MCF 10A (cell line): ENCODE measurements at regions not wholly inside any gene's neighbourhood (a gene's known extent, or its start where the extent isn't known, plus 50 kb on each side); places are given as distances from the start of the nearest gene placed in this dataset.

Source experiments
- BruUV-seq: library from RNA; stranded (reverse); fragments of 400-500 nt; replicated peaks from 2 replicates; lab custom pipeline; 2021; lab: Mats Ljungman, UMichigan
- CTCF ChIA-PET: fragments of 300-600 bp; sonication (Branson Sonifier 250); formaldehyde crosslinking; extraction: SDS; loops from one replicate; lab custom pipeline; 2021; ENCODE audit warnings: antibody characterized with exemption, inconsistent platforms; lab: Yijun Ruan, JAX
- POLR2A ChIA-PET: fragments of 300-600, 350-650 bp; sonication (Branson Sonifier 250); formaldehyde crosslinking; extraction: SDS; loops from one replicate; lab custom pipeline; 2020; ENCODE audit warnings: antibody characterized with exemption, inconsistent platforms; lab: Yijun Ruan, JAX
- DNase-seq: peaks from one replicate; pipeline ENCODE4 v3.0.0-alpha.2; 2018; ENCODE audit not compliant: unreplicated experiment
- H3K27ac Mint-ChIP-seq: one replicate; pipeline ENCODE4 v1.8.0; 2022; ENCODE audit warnings: mild to moderate bottlenecking, low read depth, mixed read lengths; ENCODE audit not compliant: unreplicated experiment
- H3K27me3 Mint-ChIP-seq: one replicate; pipeline ENCODE4 v1.8.0; 2022; ENCODE audit warnings: mixed read lengths; ENCODE audit not compliant: insufficient read depth, unreplicated experiment
- H3K36me3 Mint-ChIP-seq: one replicate; pipeline ENCODE4 v1.8.0; 2022; ENCODE audit warnings: mild to moderate bottlenecking, moderate library complexity, mixed read lengths; ENCODE audit not compliant: insufficient read depth, unreplicated experiment
- H3K4me1 Mint-ChIP-seq: one replicate; pipeline ENCODE4 v1.8.0; 2022; ENCODE audit warnings: mixed read lengths; ENCODE audit not compliant: insufficient read depth, unreplicated experiment
- H3K4me3 Mint-ChIP-seq: one replicate; pipeline ENCODE4 v1.8.0; 2022; ENCODE audit warnings: mild to moderate bottlenecking, moderate library complexity, mixed read lengths; ENCODE audit not compliant: unreplicated experiment
- H3K9me3 Mint-ChIP-seq: one replicate; pipeline ENCODE4 v1.8.0; 2022; ENCODE audit warnings: mixed read lengths; ENCODE audit not compliant: unreplicated experiment
- CTCF ChIP-seq: fragments of 200-600 bp; IDR thresholded peaks from one replicate; pipeline ENCODE4 v1.8.0; 2022; ENCODE audit warnings: antibody characterized with exemption, mild to moderate bottlenecking; ENCODE audit not compliant: unreplicated experiment
- intact Hi-C: fragments of 100-400 bp; cut with micrococcal nuclease; formaldehyde crosslinking; loops from 2 replicates; pipeline ENCODE4 v1.14.1; 2022

GRCh38 chr22:48173773-48174160 lies 1411.3 kb downstream of the TBC1D22A start:
- Mint-ChIP-seq H3K27ac (no peak overlapping the region), H3K36me3 (no peaks in the 10 kb centered on the region), H3K9me3 (peaks cover 50% of the 10 kb centered on the region), H3K27me3 (no peaks in the 10 kb centered on the region), H3K4me1 (no peaks in the 10 kb centered on the region), H3K4me3 (no peak overlapping the region)
- ChIA-PET CTCF (no interaction called here), POLR2A (no interaction called here)
- BruUV-seq = no TSS peak
- intact Hi-C loops = no loop called here
- no peak for DNase-seq
- TF ChIP-seq CTCF = no peak

- ChIA-PET POLR2A (no interaction called here), CTCF (no interaction called here)
- no peak overlapping the region for H3K27ac Mint-ChIP-seq
- no peak overlapping the region for H3K4me3 Mint-ChIP-seq
- intact Hi-C loops = no loop called here
- no peak for DNase-seq
- peaks cover 51% of the 10 kb centered on the region for H3K9me3 Mint-ChIP-seq
- no peaks in the 10 kb centered on the region for H3K27me3 Mint-ChIP-seq
- BruUV-seq = no TSS peak
- H3K36me3 Mint-ChIP-seq = no peaks in the 10 kb centered on the region
- H3K4me1 Mint-ChIP-seq = no peaks in the 10 kb centered on the region
- TF ChIP-seq CTCF = no peak
These were observed 1410.8 kb downstream of the TBC1D22A start for GRCh38 chr22:48173061-48173772.

GRCh38 chr22:48171271-48171691 lies 1408.8 kb downstream of the TBC1D22A start:
- Mint-ChIP-seq H3K4me1 (no peaks in the 10 kb centered on the region), H3K27me3 (no peaks in the 10 kb centered on the region), H3K4me3 (no peak overlapping the region), H3K9me3 (peaks cover 42% of the 10 kb centered on the region), H3K27ac (no peak overlapping the region), H3K36me3 (no peaks in the 10 kb centered on the region)
- ChIA-PET POLR2A (no interaction called here), CTCF (no interaction called here)
- intact Hi-C loops = no loop called here
- BruUV-seq = no TSS peak
- DNase-seq = no peak
- no peak for TF ChIP-seq CTCF

GRCh38 chr22:48169227-48169626 lies 1406.8 kb downstream of the TBC1D22A start:
- no peaks in the 10 kb centered on the region for H3K27me3 Mint-ChIP-seq
- no peaks in the 10 kb centered on the region for H3K36me3 Mint-ChIP-seq
- intact Hi-C loops = no loop called here
- no peaks in the 10 kb centered on the region for H3K4me1 Mint-ChIP-seq
- no TSS peak for BruUV-seq
- ChIA-PET POLR2A (no interaction called here), CTCF (interaction anchor here (0.6 kb wide), 1 partner anchor 102 kb away, joined by 3 read pairs; no protein-coding TSS in a partner anchor)
- no peak overlapping the region for H3K4me3 Mint-ChIP-seq
- no peak overlapping the region for H3K27ac Mint-ChIP-seq
- H3K9me3 Mint-ChIP-seq = peaks cover 36% of the 10 kb centered on the region
- DNase-seq = no peak
- no peak for TF ChIP-seq CTCF
